RWPE1 (cell line): ENCODE measurements at regions not wholly inside any gene's neighbourhood (a gene's known extent, or its start where the extent isn't known, plus 50 kb on each side); places are given as distances from the start of the nearest gene placed in this dataset.

ENCODE experiments used
- CTCF ChIA-PET: fragments of 350-600 bp; sonication (Branson Sonifier 250); formaldehyde crosslinking; extraction: SDS; loops from one replicate; lab custom pipeline; 2021; lab: Yijun Ruan, JAX
- POLR2A ChIA-PET: fragments of 400-600 bp; formaldehyde crosslinking; extraction: SDS; loops from one replicate; lab custom pipeline; 2020; ENCODE audit warnings: antibody characterized with exemption; ENCODE audit not compliant: low non-redundant PET; lab: Yijun Ruan, JAX
- DNase-seq: peaks from one replicate; pipeline ENCODE4 v3.0.0; 2012; ENCODE audit warnings: low spot score
- H3K27ac ChIP-seq: fragments of 450-650 bp; 2 replicates; pipeline ENCODE4 v1.5.1; 2017
- TF ChIP-seq, protein P1 (sequence below): fragments of 450-650 bp; conservative IDR thresholded peaks from 2 replicates; pipeline ENCODE4 v1.5.1; 2017; ENCODE audit warnings: low read depth, mild to moderate bottlenecking

DNA sequence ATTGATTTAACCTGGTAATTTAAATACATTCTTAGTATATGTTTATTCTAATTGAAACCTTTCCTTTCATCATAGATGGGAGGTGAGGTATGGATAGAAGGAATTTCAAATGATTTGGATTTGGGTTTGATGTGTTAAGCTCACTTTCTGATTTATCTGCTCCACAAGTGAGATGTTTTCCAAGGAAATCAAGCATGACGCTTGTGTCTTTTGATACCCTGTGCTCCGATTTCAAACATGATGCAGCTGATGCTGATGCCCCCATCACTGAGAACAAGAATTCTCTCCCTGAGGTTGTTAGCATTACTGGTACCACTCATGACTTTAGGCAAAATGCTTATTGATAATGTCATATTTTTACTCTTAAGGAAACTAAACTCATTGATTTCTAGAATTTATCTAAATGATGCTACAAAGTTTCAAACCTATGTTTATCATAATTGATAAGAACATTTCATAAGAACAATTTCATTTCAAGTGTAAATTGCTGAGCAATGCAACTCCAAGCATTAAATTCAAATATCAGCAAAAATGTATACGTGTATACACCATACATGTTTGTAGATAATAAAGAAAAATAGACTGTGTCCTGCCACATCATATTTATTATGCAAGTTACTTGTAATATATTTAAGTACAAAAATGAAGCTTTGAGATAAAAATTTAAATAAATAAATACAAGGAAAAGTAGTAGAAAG is 75.5 kb upstream of the LRIG3 start:
- TF ChIP-seq, protein P1, sequence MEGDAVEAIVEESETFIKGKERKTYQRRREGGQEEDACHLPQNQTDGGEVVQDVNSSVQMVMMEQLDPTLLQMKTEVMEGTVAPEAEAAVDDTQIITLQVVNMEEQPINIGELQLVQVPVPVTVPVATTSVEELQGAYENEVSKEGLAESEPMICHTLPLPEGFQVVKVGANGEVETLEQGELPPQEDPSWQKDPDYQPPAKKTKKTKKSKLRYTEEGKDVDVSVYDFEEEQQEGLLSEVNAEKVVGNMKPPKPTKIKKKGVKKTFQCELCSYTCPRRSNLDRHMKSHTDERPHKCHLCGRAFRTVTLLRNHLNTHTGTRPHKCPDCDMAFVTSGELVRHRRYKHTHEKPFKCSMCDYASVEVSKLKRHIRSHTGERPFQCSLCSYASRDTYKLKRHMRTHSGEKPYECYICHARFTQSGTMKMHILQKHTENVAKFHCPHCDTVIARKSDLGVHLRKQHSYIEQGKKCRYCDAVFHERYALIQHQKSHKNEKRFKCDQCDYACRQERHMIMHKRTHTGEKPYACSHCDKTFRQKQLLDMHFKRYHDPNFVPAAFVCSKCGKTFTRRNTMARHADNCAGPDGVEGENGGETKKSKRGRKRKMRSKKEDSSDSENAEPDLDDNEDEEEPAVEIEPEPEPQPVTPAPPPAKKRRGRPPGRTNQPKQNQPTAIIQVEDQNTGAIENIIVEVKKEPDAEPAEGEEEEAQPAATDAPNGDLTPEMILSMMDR = no peak
- no peak overlapping the region for H3K27ac ChIP-seq
- DNase-seq = no peak
- ChIA-PET POLR2A (no interaction called here), CTCF (interaction anchor here (0.7 to 0.9 kb wide), 2 partner anchors 21 to 44 kb away, joined by 3 to 6 read pairs; no protein-coding TSS in a partner anchor)

DNA sequence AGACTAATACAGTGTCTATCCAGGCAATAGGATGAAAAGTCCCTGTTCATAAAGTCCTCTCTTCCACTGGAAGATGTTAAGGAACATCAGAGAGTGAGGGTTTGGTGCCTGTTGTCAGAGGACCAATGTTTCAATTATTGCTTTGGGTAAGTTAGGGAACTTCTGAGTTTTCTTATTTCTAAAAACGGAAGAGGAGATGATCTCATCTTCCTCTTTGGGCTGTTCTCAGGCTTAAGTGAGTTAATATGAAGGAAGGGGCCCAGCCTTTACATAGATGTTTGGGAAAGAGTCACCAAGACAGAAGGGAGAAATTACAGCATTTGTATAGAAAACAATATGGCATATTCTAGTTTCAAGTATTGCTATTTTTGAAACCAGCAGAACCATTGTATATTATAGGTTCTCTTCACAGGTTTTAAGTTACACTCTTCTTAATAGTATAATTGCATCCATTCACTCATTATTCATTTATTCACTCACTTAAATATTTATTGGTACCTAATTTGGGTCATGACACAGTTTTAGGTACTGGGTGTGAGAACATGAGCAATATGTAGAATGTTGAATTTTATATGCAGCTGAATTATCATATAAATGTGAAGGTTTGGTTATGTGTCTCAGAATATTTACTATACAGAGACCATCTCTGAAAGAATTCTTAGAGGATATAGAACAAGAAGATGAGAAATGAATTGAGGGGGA is 68.5 kb upstream of the LRIG3 start:
- ChIA-PET CTCF (no interaction called here), POLR2A (no interaction called here)
- no peak overlapping the region for H3K27ac ChIP-seq
- DNase-seq = no peak
- TF ChIP-seq, protein P1 = no peak

DNA sequence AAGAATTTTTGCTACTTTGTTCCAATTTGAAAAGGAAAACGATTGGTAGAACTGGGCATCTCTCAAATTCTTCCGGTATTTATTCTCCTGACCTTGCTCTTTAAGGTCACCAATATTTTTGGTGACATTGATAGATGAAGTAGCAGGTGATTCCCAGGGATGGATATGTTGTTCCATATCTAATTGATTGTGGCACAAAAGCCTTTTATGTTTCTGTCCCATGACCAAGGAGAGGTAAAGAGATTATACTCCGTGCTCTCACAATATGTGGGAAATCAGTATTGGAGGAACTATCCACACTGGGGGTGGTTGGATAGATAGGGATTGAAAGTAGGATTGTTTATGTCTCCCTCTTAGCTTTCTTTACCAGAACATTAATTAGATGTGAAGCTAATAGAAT is 61.7 kb upstream of the LRIG3 start:
- CTCF ChIA-PET = no interaction called here
- no peak for DNase-seq
- no peak overlapping the region for H3K27ac ChIP-seq
- TF ChIP-seq, protein P1 = no peak
- POLR2A ChIA-PET = no interaction called here

DNA sequence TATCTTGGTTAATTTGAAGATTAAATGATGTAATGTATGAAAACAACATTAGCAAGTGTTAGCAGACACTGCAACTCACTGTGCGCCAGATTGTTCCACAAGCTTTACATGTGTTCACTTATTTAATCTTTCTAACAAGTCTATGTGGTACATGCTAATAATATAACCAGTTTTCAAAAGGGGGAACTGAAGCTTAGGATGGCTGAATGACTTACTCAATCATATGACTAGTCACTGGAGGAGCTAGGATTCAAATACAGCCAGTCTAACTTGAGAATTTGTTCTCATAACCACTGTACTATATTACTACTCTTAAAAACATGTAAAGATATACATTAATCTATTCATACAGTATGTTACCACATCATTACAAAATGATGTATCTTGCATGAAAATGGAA is 60.5 kb upstream of the LRIG3 start:
- ChIA-PET POLR2A (no interaction called here), CTCF (interaction anchor here (0.6 kb wide), 1 partner anchor 877 kb away, joined by 3 read pairs; no protein-coding TSS in a partner anchor)
- TF ChIP-seq, protein P1 = no peak
- H3K27ac ChIP-seq = no peak overlapping the region
- DNase-seq = no peak

DNA sequence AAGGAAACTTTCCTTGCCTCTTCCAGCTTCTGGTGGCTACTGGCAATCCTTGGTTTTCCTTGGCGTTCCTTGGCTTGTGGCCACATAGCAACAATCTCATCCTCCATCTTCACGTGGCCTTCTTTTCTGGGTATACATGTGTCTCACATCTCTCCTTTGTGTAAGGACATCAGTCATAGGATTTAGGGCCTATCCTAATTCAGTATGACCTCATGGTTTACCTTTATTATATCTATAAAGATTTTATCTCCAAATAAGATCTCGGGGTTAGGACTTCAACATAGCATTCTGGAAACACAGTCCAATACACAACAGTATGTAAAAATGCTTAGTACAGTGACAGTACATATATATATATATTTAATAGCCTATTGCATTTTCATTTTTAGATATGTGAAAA is 58.4 kb upstream of the LRIG3 start:
- POLR2A ChIA-PET = no interaction called here
- TF ChIP-seq, protein P1 = no peak
- no peak for DNase-seq
- no peak overlapping the region for H3K27ac ChIP-seq
- CTCF ChIA-PET = interaction anchor here (0.6 kb wide), 1 partner anchor 135 kb away, joined by 3 read pairs; no protein-coding TSS in a partner anchor

DNA sequence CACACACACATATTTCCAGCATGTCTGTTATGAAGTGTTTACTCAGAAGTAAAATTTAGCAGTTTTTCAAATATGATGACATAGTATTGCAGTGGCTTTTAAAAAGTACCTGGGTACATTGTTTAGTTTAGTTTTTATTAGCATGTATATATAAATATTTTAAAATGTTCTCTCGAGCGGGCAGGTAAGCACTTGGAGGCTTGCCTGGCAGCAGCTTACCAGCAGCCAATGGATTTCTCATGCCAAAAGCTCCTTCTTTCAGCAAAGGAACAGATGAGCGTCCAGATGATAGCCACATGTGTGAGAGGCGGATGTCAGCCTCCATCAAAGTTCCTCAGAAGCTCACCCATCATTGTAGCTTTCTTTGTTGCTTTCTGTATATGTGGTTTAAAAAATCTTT is 57.2 kb upstream of the LRIG3 start:
- POLR2A ChIA-PET = no interaction called here
- CTCF ChIA-PET = no interaction called here

More for the DNA sequence above, 57.2 kb upstream of the LRIG3 start:
- no peak overlapping the region for H3K27ac ChIP-seq
- DNase-seq = no peak
- TF ChIP-seq, protein P1 = no peak
